Right lobe of liver (tissue), 4 donors: ENCODE measurements at regions not wholly inside any gene's neighbourhood (a gene's known extent, or its start where the extent isn't known, plus 50 kb on each side); places are given as distances from the start of the nearest gene placed in this dataset.

Source experiments
- CTCF ChIP-seq, 4 donors: fragments of 200-600 bp in 3 of 4; fragments of 450-650 bp in 1 of 4; IDR thresholded peaks; one replicate each; pipeline versions ENCODE4 v1.5.1 to v1.8.0; 2016 to 2022; ENCODE audit warnings: antibody characterized with exemption in 4 of 4, mild to moderate bottlenecking in 2 of 4
- POLR2A ChIP-seq: fragments of 450-650 bp; IDR thresholded peaks from one replicate; pipeline ENCODE4 v1.6.1; 2017; ENCODE audit warnings: antibody characterized with exemption, mild to moderate bottlenecking
- donor health status: DM: no; HTN: no; CAD: no.
- donor health status: DM: no; HTN: no; CAD: no.
- donor health status: DM: no; HTN: yes; CAD: no.

- TF ChIP-seq CTCF (IDR thresholded peaks at IDR 0.05): no peak
- TF ChIP-seq POLR2A: no peak
These were observed 648.2 kb upstream of the NEGR1 start for GRCh38 chr1:72930528-72930927.
